DMS153 treated with DMSO at 0.1 percent for 48 hours (cell line): ENCODE measurements at regions not wholly inside any gene's neighbourhood (a gene's known extent, or its start where the extent isn't known, plus 50 kb on each side); places are given as distances from the start of the nearest gene placed in this dataset.
"Not testable (repeated sequence)": the region's sequence is repeated elsewhere in the genome, so short reads cannot be mapped to it uniquely, and the experiment has no call there.

ENCODE experiments used
- DNase-seq: peaks from one replicate; lab custom pipeline; 2025; ENCODE audit not compliant: unreplicated experiment; lab: John Stamatoyannopoulos, UW

DNA sequence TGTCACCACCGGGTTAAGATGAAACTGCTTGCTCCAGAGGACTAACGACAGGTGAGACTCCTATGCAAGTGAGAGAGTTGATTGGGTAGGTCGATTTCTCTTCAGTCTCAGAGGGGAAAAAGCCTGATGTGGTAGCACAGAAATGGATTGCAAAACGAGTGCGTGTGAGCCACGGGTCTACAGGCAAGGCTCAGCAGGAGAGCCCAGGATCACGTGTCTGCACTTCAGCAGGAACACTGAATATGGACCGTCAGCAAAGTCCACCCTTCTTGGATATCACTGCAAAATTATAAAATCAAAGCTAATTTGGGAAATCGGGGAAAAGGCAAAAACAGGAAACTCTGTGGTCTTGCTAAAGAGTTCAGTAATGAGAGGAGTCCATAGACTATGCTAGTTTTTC is 107.7 kb upstream of the ZNF648 start:
- no peak for DNase-seq

DNA sequence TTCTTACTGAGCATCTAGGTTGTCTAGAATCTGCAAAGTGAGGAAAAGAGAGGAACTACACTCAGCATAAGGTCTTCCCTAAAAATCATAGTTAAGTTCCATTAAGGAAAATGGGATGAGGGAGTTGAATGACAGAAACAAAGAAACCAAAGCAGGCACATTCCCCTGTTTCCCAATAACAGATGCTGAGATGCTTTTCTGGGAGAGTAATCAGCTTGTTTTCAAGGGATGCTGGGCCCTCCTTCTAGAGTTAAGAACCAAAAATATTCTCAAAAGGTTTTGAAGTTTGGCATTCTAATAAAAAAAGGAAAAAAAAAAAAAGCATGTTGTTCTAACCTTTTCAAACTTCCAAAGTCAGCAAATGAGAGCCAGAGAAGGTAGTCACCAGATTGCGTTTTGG is 105.2 kb upstream of the ZNF648 start:
- DNase-seq: no peak

DNA sequence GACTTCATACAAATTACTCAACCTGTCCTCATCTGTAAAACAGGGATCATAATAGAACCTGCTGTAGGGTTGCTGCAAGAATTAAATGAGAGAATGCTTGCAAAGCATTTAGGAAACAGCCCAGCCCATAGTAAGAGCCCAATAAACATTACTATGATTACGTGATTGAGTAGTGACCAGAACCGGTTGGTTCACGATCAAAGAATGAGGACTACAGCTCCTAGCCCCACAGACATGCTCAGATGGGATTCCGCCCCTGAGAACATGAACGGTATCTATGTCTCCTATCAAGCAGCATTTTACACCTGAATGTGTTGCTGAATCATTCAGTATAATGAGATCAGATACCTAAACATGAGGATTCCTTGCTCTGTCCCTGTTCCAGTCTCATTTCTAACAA is 104.8 kb upstream of the ZNF648 start:
- no peak for DNase-seq

DNA sequence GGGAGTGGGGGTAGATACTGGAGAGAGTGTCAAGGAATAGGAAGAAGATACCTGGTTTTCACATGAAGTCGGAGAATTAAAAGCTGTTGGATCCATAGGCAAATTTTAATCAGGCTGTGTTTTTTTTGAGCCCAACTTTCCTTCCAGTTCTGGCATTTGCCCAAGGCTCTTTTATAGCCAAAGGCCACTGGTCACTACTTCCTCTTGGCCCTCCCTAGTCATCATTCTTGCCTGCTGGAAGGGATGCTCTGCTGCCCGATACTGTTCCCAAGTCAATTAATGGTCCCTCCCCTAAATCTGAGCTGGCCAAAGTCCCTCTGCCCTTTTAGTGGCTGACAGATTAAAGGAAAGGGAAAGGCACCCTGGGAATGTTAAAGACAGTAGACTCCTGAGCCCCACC is 102.8 kb upstream of the ZNF648 start:
- no peak for DNase-seq

DNA sequence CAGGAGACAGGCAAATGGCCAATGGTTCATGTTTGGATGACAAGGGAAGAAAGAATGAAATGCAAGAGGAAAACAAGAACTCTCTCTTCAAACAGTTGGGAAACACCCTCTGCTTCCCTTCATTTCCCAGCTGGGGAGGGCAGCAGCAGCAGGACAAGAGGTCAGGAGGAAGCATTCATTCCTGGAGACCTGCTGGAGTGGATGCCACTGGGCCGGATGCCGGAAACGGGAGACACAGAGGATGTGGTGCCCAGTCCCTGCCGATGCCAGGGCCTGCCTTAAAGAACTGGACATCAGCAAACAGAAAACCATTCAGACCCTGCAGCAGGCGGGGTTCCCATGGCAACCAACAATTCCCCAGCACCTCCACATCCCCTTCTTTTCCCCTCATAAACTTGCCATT is 102.3 kb upstream of the ZNF648 start:
- DNase-seq: no peak

DNA sequence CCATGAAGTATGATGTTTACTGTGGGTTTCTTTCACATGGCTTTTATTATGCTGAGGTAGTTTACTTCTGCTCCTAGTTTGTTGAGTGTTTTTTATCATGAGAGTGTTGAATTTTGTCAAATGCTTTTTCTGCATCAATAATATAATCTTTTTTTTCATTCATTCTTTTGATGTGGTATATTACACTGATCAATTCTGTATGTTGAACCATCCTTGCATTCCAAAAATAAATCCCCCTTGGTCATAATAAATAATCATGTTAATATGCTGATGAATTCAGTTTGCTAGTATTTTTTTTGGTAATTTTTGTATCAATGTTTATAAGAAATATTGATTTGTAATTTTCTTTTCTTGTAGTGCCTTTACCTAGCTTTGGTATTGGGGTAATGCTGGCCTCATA is 97.9 kb upstream of the ZNF648 start:
- DNase-seq: no peak

DNA sequence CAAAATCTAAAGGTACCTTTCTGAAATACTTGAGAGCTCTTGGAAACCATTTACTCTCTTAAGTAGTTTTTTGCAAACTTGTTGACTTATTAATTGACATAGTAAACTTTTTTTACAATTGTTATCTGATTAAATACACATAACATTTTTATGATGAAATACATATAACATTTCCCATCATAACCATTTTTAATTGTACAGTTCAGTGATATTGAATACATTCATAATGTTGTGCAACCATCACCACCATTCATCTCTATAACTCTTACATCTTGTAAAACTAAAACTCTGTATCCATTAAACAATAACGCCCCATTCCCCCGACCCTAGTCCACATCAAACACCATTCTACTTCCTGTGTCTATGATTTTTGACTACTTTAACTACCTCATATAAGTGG is 95.7 kb upstream of the ZNF648 start:
- DNase-seq: no peak

DNA sequence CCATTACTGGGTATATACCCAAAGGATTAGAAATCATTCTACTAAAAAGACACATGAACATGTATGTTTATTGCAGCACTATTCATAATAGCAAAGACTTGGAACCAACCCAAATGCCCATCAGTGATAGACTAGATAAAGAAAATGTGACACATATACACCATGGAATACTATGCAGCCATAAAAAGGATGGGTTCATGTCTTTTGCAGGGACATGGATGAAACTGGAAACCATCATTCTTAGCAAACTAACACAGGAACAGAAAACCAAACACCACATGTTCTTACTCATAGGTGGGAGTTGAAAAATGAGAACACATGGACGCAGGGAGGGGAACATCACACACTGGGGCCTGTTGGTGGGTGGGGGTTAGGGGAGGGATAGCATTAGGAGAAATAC is 92.9 kb upstream of the ZNF648 start:
- DNase-seq: not testable (repeated sequence)

DNA sequence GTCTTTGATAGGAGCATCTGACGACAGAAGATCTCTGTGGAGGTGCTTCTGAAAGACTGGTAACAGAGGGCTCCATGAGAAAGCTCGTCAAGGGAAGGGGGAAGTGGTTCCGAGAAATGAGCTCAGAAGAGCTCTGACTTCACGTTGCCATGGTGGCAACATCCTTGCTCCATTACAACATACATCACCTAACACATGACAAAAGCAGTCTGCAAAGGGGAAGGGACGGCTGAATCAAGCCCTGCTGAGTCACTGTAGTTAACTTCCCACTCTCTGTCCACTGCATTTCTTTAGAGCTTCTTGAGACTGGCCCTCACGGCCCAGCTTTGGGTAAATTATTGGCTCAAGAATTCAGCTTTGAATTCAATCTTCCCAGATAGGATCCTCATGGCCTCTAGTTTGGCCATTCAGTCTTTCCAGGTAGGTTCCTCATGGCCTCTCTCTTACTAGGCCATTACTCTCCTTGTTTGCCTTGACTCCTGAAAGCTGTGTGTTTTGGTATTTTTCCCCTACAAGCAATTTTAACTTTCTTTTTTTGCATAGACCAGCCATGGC is 88.0 kb upstream of the ZNF648 start:
- no peak for DNase-seq

DNA sequence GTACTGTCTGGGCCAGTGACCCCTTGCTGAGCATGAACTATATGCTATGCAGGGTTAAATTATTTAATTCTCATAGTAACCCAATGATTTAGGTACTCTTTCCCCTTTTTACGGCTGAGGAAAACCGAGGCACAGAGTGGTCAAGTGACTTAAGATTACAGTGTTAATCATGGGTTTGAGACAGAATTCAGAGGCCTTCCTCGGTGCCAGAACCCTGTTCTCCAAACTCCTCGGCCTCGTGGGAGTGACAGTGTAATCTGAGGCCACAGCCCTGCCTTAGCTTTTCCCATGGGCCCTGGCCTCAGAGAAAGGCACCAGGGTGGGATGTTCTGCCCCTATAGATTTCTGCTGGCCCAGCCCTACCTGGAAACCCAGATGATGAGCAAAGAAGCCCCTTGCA is 86.4 kb upstream of the ZNF648 start:
- no peak for DNase-seq

DNA sequence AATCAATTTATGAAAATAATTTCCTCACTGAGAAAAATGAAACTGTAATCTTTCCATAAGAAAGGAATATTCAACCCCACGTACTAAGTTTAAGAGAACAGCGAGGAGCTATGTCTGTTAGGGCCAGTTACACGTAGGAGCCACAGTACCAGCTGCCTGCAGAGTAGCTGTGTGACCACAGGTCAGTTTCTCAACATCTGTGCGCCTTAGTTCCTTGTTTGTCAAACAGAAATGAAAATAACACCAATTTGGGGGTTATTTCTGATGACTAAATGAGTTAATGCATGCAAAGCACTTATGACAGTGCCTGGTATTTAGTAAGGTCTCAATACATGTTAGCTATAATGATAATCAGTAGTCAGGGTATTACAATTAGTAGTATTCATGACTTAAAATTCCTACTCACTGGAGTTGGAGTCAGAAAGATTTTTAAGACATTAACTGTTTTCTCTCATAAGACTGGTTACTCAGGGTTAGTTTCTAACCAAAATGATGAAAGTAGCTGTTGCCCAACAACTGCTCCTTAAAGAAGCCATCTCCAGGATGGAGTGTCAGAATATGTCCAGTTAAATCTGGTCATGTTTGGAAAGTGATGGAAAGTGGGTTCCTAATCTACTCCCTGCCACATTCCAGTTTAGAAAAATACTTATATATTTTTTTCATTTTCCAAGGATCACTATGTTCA is 85.8 kb upstream of the ZNF648 start:
- no peak for DNase-seq

DNA sequence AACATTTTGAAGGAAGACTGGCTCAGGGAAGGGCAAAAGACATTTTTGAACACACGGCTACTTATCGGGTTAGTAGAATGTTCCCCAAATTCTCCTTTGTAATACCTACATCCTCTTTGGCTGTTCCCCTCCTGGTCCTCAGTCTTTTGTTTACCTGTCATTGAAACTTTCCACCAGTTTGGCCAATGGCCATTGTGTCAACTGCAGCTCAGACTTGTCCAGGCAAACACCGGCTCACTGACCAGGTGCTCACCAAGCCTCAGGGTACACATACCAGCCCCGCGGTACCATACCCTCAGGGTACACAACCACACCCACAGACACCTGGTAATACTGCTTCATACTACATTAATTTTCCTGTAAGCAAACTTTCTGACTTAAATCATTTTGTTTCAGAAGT is 84.8 kb upstream of the ZNF648 start:
- DNase-seq: no peak

DNA sequence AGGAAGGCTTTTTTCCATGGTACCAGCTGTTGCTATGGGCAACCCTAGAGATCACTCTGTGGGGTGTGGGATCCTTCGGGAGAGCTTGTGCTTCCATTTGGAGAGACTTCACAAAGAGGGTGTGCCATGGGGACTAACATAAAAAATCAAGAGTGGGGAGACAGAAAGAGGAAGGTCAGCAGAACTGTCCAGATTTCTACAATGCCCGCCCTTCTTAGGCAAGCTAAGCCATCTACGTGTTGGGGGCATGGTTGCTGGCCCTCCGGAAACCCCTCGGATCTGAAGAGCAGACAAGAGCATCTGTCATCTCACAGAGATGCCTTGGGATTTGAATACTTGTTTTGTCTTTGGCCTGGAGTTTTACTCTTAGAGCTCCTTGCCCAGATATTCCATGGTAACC is 83.9 kb upstream of the ZNF648 start:
- no peak for DNase-seq

DNA sequence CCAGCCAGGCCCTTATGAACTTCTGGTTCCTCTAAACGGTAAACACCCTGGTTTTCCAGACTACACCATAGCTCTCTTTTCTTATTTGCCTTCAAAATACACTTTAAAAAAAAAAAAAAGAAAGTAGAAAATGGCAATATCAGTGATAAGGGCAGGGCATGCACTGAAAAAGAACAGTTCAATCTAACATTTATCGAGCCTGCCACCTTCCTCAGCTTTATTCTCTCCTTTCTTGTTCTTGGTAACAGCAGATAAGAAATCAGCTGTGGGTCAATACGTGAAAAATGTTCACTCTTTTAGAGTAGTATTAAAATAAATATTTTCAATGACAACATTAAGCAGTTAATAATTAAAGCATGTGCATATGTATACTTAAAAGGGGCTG is 83.1 kb upstream of the ZNF648 start:
- no peak for DNase-seq

DNA sequence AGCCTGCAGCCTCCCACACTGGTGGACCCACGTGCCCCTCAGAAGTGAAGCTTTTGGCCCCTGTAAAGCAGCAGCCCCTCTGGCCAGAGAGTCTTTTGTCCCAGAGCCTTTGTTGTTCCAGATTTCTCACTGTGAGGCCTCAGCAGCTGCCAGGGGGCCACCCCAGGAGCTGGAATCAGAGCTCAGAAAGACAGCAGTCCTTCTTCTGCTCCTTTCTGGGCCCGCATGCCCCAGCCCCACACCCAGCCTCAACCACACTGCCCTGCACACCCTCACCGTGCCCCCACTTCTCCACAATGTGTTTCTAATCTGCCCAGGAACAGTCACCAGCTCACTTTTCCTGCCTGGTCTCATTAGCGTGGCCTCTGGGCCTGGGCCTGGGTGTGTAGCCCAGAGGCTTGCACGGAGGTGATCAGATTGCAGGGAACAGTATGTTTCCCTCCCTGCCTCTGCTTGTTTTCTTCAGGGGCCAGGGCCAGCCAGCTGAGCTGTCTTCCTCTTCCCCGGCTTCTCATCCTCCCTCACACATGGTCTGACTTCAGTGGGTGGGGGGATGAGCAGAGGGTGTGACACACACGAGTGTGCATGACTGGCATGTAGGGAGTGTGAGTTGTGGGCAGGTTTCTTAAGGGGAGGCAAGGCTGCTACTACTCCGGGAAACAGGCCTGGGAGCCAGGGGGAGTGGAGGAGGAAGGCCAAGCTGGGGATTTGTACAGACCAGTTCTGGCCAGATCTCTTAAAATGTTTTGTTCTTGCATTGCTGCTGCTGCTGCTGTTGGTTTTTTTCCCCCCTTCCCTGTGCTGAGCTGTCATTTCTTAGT is 82.5 kb upstream of the ZNF648 start:
- peak; percentile 22 for DNase-seq

DNA sequence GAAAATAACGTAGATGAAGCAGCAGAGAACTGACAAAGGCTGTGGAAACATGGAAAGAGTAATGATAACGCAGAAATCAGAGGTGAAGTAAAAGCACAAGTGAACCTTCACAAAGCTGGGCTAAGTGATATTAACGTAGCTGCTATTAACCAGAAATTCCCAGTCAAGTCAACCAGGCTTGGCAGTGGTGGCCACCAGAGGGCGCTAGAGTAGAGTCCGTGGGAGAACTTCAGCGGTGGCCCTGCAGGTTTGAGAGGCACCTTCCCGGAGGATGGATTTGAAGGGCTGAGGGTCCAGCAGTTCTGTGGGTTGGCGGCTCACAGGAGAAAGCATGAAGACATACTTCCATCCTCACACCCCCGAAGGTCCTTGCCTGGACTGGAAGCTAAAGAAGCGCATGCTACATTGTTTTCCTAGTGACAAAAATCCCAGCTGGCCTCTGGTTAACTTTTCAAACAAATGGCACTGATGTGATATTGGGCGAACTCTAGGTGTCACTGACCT is 81.7 kb upstream of the ZNF648 start:
- DNase-seq: peak; percentile 92

DNA sequence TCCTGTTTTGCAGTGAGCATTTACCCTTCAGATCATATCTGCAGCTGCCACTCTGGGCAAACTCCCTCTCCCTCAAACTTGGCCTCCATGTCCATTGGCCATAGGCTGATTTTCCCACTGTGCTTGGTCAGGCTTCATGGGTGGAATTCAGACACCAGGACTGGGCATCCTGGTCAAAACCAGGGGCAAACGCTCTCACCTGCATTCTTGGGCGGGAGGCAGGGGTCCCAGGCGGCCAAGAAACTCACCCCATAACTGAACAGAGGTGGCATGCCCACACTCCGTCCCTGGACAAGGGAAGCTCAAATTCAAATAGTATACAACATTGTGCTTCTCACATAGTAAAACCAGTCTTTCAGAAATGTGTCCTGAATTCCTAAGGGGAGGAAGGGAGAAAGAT is 81.1 kb upstream of the ZNF648 start:
- DNase-seq: no peak

DNA sequence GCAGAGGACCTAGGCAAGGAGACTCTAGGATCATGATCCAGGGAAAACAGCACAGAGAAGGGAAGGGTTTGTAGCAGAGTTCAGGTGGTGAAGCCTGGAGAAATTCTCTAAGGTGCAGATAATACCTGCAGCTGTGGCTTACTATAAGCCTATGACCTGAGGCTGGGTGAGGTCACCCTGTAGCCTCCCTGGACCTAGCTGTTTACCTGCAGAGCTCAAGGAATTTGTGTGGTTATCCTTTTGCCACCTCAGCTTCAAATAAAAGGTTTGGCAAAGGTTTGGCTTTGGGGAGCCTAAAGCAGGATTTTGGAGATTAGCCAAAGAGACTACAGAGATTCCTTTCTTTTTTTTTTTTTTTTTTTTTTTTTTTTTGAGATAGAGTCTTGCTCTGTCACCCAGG is 79.5 kb upstream of the ZNF648 start:
- no peak for DNase-seq

DNA sequence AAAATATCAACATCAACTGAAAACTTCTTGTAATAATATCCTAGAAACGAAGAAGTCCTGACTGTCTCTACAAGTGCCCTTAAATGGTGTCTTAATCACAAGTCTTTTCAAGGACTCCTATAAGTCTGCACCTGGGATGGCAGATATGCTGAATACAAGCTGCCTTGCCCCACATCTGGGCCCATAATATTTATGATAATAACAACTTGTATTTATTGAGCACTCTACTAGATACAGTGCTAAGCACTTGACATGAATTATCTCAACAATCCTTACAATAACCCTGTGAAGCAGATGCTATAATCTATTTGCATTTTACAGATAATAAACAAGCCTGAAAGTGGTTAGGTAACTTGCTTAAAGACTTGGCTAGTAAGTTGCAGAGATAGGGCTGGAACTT is 78.0 kb upstream of the ZNF648 start:
- no peak for DNase-seq

DNA sequence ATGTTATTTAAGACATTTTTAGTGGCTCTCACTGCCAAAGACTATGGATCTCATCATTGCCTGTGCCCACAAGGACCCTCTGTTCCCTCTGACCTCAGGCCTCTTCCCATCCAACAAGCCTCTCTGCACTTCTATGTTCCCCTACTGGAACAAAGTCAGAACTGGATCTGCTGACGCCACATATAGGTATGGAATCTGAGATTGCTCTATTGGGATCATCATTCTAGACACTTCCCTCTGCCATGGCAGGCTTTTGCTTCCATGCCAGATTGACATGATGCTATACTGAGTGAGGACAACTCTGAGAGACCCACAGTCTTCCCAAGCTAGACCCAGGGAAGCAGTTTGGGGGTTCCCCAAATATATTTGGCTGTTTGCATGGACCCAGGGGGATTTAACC is 76.0 kb upstream of the ZNF648 start:
- DNase-seq: no peak

DNA sequence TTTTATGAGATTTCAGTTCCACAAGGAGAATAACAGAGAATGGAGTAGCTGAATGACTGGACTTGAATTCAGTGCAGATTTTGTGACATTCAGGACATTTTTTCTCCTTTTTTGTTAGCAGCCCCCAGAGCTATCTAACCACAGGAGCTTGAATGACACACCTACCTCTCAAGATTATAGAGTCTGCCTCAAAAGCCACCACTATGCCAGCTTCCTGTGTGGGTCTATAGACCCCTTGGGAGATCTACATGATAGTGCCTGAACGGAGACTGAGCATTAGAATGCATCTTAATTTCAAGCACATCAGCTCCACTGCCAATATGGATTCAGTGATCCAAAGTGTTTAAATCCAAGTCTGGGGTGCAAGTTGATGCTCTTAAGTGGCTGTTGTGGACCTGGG is 74.4 kb upstream of the ZNF648 start:
- no peak for DNase-seq

DNA sequence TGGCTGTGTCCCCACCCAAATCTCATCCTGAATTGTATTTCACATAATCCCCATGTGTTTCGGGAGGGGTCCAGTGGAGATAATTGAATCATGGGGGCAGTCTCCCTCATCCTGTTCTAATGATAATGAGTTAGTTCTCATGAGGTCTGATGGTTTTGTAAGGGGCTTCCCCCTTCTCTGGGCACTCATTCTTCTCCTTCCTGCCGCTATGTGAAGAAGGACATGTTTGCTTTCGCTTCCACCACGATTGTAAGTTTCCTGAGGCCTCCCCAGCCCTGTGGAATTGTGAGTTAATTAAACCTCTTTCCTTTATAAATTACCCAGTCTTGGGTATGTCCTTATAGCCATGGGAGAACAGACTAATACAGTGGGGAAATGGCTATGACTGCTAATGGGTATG is 72.7 kb upstream of the ZNF648 start:
- DNase-seq: no peak
